Fibroblast of the aortic adventitia (primary cell): ENCODE measurements at regions not wholly inside any gene's neighbourhood (a gene's known extent, or its start where the extent isn't known, plus 50 kb on each side); places are given as distances from the start of the nearest gene placed in this dataset.

Experiments
- DNase-seq: peaks from one replicate; pipeline ENCODE4 v3.0.0-alpha.2; 2010; ENCODE audit warnings: low read depth
- H3K4me3 ChIP-seq: 2 replicates; pipeline ENCODE4 v1.5.1; 2011; ENCODE audit warnings: low read depth, mild to moderate bottlenecking, control low read depth, low read length, moderate library complexity
- CTCF ChIP-seq: IDR thresholded peaks from 2 replicates; pipeline ENCODE4 v1.5.1; 2011; ENCODE audit warnings: mild to moderate bottlenecking, low read length, control low read depth, inconsistent platforms; ENCODE audit not compliant: insufficient read depth

- peak; percentile 12 for DNase-seq
- H3K4me3 ChIP-seq = no peak overlapping the region
- no peak for TF ChIP-seq CTCF
These were observed 246.1 kb downstream of the LY86 start for GRCh38 chr6:6834356-6835222.

- DNase-seq = no peak
- H3K4me3 ChIP-seq = no peak overlapping the region
- TF ChIP-seq CTCF = no peak
These were observed 246.6 kb downstream of the LY86 start for GRCh38 chr6:6835223-6835503.

GRCh38 chr6:6836609-6837406 is 248.3 kb downstream of the LY86 start:
- no peak for TF ChIP-seq CTCF

GRCh38 chr6:6837541-6838080 is 249.1 kb downstream of the LY86 start:
- no peak overlapping the region for H3K4me3 ChIP-seq
- DNase-seq = no peak
- no peak for TF ChIP-seq CTCF

More at GRCh38 chr6:6836609-6837406, 248.3 kb downstream of the LY86 start:
- H3K4me3 ChIP-seq = no peak overlapping the region
- no peak for DNase-seq

- no peak overlapping the region for H3K4me3 ChIP-seq
- no peak for DNase-seq
- no peak for TF ChIP-seq CTCF
These were observed 252.3 kb downstream of the LY86 start for GRCh38 chr6:6840831-6841291.

- no peak for TF ChIP-seq CTCF
- H3K4me3 ChIP-seq = no peak overlapping the region
- no peak for DNase-seq
These were observed 253.1 kb downstream of the LY86 start for GRCh38 chr6:6841571-6841970.
